Fibroblast of skin of right biceps (primary cell): ENCODE measurements at regions not wholly inside any gene's neighbourhood (a gene's known extent, or its start where the extent isn't known, plus 50 kb on each side); places are given as distances from the start of the nearest gene placed in this dataset.
A peak's percentile ranks its signal among the peaks of the same experiment; 100 is the strongest.
"Not testable (repeated sequence)": the region's sequence is repeated elsewhere in the genome, so short reads cannot be mapped to it uniquely, and the experiment has no call there.

ENCODE experiments used
- DNase-seq: peaks from one replicate; pipeline ENCODE4 v3.0.0-alpha.2; 2013

DNA sequence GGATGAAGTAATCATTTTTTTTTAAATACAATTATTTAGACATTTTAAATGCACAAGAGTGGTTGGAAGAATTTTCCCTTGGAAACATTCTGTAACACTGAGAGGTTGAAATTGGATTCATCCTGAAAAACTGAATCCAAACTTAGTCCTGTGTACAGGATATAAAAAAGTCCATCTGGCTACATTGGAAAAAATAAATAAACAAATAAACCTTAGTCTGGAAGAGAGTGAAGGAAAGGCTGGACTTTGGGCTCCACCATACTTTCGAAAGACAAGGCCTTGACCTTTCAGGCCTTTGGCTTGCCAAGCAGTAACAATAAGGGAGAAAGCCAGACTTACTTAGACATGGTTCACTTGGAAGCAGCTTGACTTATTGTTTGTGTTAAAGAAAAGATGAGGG is 664.3 kb downstream of the TENT5A start:
- DNase-seq: no peak

GRCh38 chr6:81086991-81087390 is 665.5 kb downstream of the TENT5A start:
- DNase-seq: no peak

DNA sequence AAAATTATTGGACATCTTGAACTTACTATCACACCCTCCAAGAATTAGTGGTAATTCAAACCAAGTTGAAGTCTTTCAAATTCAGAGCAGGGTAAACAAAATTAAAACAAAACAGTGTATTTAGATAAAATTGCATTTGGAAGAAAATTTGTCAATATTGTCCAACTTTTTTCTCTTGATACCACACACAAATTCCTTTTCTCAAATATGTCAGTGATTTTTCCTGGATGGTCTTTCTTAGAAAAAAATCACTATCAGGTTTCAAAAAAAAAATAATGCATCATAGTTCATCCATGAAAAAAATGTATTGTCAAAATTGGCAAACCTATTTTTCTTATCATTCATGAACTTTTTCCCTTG is 667.1 kb downstream of the TENT5A start:
- no peak for DNase-seq

DNA sequence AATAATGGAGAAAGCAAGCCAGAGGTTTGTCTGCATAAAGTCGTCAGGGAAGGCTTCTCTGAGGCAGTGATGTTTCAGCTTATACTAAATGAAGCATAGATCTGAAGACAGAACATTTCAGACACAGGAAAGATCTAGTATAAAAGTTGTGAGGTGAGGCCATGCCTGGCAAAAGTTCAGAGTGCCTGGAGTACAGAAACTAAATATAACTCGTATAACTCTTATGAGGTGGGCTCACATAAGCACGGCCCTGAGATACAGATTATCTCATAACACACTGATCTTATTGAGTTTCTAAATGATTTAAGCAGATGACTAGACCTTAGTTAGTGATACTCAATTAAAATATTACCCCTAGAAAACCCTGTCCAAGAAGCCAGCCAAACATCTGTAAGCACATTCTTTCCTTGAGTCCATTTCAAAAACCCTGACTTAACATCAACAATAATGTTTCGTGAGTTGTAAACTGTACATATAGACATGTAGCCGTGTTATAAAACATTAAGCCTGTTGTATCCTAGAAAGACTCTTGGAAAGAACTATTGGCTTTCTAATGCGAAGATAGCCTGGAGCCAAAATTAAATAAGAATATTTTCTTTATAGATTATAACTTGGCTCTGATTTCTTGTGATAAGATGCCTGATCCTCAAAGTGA is 667.6 kb downstream of the TENT5A start:
- no peak for DNase-seq

DNA sequence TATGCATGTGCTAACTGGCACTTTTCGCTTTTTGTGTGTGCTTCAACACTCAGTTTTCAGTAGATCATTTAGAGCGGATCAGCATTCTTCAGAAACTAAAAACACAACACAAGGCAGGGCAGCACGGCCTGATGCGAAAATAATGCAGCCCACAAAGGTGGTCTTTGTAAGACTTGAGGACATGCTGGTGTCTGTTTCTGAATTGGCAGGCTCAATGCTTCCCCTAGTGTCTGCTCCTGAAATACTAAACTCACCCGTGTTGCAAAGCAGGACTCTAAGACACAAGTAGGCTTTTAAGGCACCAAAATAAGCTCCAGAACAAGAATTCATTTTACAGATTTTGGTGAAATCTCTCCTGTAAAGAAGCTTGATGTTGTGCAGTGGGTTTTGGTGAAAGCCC is 676.5 kb downstream of the TENT5A start:
- DNase-seq: peak; percentile 10

DNA sequence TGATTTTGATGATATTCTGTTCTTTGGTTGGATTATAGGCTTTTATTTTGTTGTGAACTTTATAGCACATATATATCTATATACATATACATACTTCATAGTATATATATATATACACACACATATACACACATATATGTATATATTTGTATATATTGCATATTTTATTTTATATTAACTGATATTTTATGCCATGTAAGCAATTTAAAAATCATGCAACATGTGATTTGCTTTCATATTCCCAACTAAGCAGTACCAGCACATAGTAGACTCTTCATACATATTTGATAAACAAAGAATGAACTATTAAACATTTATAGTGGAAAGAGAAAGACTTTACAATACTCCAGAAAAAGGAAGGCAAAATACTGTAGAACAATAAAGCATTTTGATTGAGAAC is 679.2 kb downstream of the TENT5A start:
- no peak for DNase-seq

GRCh38 chr6:81071121-81071520 is 681.4 kb downstream of the TENT5A start:
- no peak for DNase-seq

DNA sequence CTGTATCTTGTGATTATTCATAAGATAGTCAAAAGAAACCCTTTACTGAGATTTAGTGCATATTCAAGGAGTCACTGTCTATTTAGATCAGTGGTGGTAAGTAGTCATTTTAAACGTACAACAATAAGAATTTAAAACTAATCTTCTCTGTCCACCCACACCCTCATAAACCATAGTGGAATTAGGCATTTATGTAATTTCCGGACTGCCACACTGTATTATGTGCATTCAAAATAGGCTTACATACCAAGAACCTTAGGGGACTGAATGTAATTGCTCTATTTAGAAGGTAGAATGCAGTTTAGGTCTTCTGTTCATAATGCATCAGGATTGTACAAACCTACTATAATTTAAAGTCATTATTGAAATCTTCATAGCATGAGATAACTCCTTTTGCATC is 685.4 kb downstream of the TENT5A start:
- DNase-seq: peak; percentile 5

DNA sequence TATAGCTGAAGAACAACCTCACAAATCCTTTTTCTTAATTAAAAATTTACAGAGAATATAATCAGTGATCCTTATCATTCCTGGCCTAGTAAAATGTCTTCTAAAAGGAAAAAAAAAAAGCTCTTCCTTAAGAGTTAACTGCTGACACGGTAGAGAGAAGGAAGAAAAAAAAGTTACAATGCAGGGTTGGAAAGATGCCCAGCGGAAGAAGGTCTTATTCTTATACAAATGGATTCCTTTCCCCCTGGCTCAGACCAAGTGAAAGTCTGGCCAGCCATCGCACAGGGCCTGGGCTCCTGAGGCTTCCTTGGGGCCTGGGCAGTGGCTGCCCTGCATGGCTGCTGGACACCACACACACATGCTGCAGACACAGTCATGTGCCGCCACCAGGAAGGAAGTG is 688.6 kb downstream of the TENT5A start:
- DNase-seq: peak; percentile 26

DNA sequence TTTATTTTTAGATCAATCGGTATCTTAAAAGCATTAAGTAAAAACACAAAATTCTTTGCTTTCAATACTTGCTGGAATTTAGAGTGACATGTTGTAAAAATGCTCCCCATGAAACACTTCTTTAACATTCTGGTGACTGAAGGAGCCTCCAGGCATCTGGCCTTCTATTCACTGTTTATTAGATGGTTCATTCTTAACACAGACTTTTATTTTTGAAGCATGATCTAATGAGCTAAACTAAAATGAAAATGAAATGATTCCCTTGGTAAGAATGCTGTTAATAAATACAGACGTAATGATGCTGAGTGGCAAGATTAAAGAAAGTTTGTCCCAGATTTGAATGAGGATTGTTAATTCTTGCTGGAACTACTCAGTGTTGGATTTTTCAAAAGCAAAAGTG is 698.4 kb downstream of the TENT5A start:
- DNase-seq: no peak

DNA sequence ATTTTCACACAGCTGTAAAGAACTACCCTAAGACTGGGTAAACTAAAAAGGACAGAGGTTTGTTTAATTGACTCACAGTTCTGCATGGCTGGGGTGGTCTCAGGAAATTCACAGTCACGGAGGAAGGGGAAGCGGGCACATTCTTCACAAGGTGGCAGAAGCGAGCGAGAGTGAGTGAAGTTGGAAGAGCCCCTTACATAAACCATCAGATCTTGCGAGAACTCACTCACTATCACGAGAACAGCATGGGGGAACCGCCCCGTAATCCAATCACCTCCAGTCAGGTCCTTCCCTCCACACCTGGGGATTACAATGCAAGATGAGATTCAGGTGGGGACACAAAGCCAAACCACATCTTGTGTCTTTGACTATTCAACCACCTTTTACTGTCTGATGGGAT is 700.5 kb downstream of the TENT5A start:
- DNase-seq: no peak

- peak; percentile 15 for DNase-seq
Observed at GRCh38 chr6:81049425-81050042, 702.9 kb downstream of the TENT5A start.

DNA sequence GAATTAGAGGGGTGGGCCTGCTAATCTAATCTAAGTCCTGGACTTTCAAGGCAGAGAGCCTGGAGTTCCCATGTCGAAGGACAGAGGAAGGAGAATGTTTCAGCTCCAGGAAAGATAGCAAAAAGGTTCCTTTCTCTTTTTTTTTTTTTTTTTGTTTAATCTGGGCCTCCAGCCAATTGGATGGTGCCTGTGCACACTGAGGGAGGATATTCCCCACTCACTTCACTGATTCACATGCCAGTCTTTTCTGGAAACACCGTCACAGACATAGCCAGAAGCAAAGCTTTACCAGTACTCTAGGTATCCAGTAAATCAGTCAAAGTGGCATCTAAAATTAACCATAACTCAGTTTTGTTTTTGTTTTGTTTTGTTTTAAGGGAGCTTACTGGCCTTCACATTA is 721.1 kb downstream of the TENT5A start:
- no peak for DNase-seq

GRCh38 chr6:81026041-81026553 is 726.4 kb downstream of the TENT5A start:
- no peak for DNase-seq

DNA sequence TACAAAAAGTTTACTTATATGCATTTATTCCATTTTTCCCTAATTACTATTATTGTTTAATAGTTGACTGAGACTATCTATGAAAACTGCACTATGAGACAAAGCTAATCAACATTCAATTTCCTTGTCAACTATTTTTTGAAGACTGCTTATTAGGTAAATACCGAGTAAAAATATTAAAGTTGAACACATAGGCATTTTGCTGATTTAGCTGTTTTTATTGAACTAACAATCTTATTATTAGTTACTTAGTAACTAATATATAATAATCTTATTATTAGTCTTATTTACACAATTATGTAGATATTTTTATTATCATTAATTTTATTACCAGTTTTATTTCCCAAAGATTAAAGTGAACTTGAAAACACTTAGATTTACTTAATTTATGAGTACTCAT is 728.8 kb downstream of the TENT5A start:
- DNase-seq: no peak

DNA sequence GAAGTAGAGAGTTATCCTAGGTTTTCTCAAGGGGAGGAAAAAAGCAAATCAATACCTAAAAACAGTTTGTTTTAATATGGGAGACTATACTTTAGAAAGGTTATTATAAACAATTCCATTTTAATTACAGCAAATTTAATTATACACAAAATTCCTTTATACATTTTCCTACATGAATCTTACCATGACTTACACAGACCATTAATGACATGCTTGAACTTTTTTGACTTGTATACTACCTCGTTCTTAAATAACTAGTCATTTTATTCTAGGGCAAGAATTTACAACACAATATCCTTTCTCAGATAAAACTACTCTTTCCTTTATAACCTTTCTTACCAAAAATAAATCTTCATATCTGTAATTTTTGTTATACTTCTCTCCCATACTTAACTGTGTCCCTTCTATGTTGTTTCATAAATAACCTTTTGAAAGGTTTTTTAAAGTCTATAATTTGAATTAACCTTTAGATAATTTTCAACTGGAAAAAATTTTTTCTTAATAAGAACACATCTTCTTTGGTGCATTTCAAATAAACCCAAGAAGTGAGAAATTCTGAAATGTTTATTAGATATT is 729.4 kb downstream of the TENT5A start:
- DNase-seq: peak; percentile 18

- DNase-seq: not testable (repeated sequence)
Observed at GRCh38 chr6:81017586-81017985, 734.9 kb downstream of the TENT5A start.

DNA sequence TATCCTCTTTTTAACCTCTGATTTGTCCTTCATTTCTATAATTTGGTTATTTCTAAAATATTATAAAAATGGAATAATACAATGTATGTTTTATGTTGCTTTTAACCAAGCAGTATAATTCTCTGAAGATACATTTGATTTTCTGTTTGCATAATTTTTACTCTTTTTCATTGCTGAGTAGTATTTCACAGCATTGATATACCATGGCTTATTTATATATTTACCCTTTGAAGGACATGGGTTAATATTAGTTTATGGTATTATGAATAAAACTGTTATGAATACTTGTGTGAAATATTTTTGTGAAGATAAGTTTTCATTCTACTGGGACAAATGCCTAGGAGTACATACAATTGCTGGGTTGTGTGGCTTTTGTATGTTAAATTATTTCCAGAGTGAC is 748.6 kb downstream of the TENT5A start:
- DNase-seq: no peak

- peak; percentile 52 for DNase-seq
Observed at GRCh38 chr6:81003156-81003555, 749.3 kb downstream of the TENT5A start.

GRCh38 chr6:81002126-81002525 is 750.4 kb downstream of the TENT5A start:
- peak; percentile 54 for DNase-seq

DNA sequence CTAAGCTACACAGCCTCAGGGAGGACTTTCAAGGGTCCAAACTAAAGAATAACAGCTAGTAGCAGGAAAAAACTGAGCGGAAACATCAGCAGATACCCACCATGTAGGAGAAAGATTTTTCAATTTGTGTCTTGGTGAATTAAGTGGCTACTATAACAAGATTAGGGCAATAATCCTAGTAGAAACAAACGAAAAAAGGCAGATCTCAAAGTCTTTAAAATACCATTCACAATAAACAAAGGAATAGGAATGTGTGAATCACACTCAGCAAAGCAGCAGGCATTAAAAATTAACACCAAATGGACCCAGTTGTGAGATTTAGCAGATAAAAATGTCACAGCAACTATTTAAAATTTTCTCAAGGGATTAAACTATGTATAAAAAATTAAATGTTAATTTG is 761.2 kb downstream of the TENT5A start:
- peak; percentile 5 for DNase-seq

- DNase-seq: peak; percentile 29
Observed at GRCh38 chr6:80988892-80989291, 763.6 kb downstream of the TENT5A start.

- no peak for DNase-seq
Observed at GRCh38 chr6:80988286-80988685, 764.2 kb downstream of the TENT5A start.

DNA sequence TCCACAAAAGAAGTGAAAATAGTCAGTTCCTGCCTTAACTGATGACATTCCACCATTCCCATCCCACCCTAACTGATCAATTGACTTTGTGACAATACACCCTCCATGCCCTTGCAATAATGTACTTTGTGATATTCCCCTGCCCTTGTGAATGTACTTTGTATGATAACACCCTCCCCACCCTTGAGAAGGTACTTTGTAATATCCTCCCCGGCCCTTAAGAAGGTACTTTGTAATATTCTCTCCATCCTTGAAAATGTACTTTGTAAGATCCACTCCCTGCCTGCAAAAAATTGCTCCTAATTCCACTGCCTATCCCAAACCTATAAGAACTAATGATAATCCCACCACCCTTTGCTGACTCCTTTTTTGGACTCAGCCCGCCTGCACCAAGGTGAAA is 771.3 kb downstream of the TENT5A start:
- DNase-seq: not testable (repeated sequence)

GRCh38 chr6:80976336-80976735 is 776.1 kb downstream of the TENT5A start:
- peak; percentile 13 for DNase-seq
